Limb (tissue), 2 donors: ENCODE measurements at regions not wholly inside any gene's neighbourhood (a gene's known extent, or its start where the extent isn't known, plus 50 kb on each side); places are given as distances from the start of the nearest gene placed in this dataset.
"Not testable (repeated sequence)": the region's sequence is repeated elsewhere in the genome, so short reads cannot be mapped to it uniquely, and the experiment has no call there.

Experiments
- DNase-seq, 2 donors: peaks; one replicate each; pipeline ENCODE4 v3.0.0-alpha.2; 2016; ENCODE audit errors: extremely low spot score in 2 of 2

GRCh38 chr9:94387338-94388010 lies 59.0 kb upstream of the NUTM2F start:
- DNase-seq: not testable (repeated sequence)

GRCh38 chr9:94388011-94388406 lies 59.6 kb upstream of the NUTM2F start:
- DNase-seq: not testable (repeated sequence)

DNA sequence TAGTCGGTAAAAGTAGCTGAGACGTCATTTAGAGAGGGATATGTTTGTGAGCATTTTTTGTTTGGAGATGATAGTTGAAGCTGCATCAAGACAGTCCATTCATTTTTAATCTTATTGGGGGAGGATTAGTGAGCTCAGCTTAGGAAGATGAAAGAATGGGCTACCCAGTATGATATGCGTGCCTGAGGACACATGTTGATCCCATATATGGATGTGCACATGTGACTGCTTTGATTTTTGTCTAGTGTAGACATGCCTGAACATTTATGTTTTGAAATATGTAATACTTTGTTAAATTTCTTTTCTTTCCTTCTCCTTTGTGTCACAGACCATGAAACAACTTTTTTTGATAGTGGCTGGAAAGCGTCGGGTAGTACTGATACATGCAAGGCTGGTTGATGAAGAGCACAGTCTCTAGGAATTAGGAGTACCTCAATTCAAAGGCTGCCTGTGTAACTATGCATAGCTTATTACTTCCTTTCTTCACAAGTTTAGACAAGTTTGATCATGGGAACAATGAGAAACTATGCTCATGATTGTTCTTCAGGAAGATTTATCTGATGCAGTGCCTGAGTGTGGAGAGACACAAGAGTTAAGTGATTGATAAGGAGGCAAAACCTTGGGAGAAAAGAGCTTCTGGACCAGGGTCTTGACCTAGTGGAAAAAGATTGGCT lies 62.1 kb upstream of the NUTM2F start:
- not testable (repeated sequence) for DNase-seq

DNA sequence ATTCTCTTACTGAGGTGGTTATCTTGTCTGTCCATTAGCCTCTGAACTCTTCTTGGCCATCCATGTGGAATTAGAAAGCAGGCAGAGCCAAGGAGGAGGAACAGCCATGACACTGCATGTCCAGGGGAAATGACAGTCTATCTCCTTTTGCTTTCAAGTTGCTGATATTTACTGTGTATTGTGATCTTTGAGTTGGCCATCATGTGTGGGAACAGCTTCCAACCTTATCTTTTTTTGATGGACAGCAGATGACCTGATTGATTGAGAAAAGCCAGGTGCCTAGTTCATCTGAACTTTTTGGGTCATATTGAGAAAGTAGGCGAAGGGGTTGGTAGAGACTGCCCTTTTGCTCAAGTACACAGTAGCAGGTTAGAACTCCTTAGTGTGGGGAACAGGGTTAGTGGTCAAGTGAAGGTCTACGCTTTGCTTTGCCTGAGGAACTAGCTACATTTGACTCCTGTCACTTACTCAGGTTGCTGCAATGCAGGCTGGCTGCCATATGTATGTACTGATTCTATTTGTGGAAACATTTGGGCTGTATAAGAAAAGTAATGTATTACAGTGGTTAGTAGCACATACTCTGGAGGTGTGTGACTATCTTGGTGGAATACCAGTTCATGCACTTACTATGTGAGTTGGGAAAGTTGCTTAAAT lies 64.7 kb upstream of the NUTM2F start:
- DNase-seq: not testable (repeated sequence)

DNA sequence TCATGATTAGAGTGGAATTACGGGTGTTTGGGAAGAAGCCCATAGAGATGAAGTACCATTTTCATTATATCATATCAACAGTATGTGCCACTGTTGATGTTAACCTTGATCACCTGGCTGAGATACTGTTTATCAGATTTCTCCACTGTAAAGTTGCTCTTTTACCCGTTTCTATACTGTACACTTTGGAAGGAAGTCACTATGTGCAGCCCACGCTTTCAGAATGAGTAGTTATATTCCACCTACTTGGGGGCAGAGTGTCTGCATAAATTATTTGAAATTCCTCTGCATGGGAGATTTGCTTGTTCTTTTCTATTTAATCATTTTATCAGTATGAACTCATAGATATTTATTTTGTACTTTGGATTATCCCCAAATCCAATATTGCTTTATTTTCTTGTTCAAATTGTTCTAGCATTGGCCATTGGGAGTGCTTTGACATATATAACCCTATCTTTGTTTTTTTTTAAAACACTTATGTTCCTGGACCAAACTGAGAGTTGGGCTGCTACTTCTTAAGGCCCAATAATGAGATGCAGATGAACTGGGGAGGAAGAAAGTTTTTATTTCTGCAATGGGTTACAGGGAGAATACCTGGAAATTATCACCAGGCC lies 69.4 kb upstream of the NUTM2F start:
- not testable (repeated sequence) for DNase-seq

DNA sequence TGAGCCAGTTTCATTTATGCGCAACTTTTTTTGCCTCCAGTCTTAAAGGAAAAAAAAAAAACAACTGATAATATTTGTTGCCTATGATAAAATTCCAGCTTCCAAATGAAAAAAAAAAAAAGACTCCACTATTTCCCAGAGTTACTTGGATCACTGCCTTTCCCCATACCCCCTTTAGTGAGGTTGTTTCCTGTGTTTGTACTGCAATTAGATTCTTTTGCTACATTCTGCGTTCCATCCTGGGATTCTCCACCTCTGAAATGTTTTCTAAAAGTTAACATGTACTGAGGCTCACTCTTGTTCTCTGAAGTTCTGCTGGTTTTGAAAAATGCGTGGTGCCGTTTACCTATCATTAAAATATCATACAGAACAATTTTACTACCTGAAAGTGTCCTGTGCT lies 72.0 kb upstream of the NUTM2F start:
- DNase-seq: not testable (repeated sequence)

DNA sequence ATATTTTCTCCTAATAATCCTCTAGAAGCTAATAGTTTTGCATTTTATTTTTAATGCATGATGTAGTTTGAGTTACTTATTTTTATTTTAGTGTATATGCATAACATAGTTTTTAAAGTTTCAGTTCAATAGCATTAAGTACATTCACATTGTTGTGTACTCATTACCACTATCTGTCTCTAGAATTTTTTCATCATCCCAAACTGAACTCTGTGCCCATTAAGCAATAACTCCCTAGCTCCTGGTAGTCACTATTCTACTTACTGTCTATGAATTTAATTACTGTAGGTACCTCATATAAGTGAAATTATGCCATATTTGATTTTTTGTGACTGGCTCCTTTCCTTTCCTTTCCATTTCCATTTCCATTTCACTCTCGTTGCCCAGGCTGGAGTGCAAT lies 74.4 kb upstream of the NUTM2F start:
- DNase-seq: not testable (repeated sequence)

- not testable (repeated sequence) for DNase-seq
Measured at GRCh38 chr9:94403571-94403970, 75.1 kb upstream of the NUTM2F start.

DNA sequence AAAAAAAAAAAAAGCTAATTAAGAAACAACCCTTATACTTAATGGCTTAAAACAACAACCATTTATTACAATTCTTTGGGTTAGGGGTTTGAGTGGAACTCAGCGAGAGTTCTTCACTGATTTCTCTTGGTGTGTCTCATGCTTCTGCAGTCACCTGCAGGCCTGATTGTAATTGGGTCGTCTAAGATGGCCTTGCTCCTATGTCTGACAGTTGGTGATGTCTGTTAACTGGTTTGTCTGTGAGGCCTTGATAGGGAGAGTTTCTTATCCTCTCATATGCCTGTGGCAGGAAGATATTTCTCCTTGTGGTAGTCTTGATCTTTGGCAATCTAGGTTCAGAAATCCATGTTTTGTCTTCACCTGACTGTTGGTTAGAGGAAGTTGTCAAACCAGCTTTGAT lies 85.2 kb upstream of the NUTM2F start:
- not testable (repeated sequence) for DNase-seq

DNA sequence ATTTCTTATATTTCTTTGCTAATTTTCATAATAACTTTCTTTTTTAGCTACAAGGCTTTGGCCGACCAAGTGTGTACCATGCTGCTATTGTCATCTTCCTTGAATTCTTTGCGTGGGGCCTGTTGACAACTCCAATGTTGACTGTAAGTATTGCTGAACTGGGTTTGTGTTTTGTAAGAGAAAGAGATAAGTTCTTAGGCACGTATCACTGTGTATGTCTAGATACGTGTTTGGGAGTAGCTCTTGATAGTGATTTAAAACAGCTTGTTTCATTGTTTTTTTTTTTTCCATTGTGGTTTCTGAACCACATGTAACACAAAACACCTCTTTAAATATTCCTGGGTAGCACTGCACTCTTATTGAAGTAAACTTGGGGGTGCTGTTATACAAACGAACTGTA lies 86.7 kb upstream of the NUTM2F start:
- DNase-seq: not testable (repeated sequence)

- DNase-seq: not testable (repeated sequence)
Measured at GRCh38 chr9:94420098-94420497, 91.7 kb upstream of the NUTM2F start.

- DNase-seq: not testable (repeated sequence)
Measured at GRCh38 chr9:94421951-94422350, 93.5 kb upstream of the NUTM2F start.

DNA sequence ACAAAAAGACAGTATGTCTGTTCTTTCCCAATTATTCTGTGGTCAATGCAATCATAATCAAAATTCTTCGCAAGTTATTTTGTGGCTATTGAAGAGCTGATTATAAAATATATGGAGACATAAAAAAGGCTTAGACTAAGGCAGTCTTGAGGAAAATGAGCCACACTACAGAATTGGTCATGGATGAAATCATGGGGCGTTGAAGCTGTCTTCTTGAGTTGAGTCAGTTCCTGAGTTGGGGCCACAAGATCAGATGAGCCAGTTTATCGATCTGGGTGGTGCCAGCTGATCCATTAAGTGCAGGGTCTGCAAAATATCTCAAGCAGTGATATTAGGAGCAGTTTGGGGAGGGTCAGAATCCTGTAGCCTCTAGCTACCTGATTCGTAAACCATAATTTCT lies 96.9 kb upstream of the NUTM2F start:
- DNase-seq: not testable (repeated sequence)

GRCh38 chr9:94437128-94437527 lies 108.7 kb upstream of the NUTM2F start:
- not testable (repeated sequence) for DNase-seq

GRCh38 chr9:94438336-94438735 lies 109.9 kb upstream of the NUTM2F start:
- not testable (repeated sequence) for DNase-seq

DNA sequence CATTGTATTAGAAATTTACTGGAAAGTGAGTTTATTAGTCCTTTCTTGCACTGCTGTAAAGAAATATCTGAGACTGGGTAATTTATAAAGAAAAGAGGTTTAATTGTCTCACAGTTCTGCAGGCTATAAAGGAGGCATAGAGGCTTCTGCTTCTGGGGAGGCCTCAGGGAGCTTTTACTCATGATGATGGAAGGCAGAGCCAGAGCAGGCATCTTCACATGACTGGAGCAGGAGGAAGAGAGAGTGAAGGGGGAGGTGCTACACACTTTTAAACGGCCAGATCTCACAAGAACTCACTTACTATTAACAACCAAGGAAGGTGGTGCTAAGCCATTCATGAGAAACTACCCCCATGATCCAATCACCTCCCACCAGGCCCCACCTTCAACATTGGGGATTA lies 112.7 kb upstream of the NUTM2F start:
- not testable (repeated sequence) for DNase-seq

DNA sequence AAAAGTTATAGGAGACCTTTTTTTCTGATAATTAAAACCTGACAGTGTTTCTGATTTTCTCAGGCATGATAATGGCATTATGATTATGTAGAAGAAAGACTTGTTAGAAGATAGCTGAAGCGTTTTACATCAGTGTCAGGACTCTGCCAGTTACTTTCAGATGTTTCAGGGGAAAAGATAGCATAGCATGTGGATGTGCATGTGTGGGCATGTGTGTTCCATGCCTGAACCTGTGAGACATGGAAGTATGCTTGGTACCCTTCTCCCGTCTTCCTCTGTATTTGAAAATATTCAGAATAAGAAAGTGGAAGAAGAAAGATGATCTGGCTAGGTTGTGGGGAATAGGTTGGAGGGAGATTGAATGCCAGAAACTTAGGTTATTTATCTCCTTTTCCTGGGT lies 113.1 kb upstream of the PCAT7 start:
- DNase-seq: no peak

GRCh38 chr9:94443032-94443722 lies 111.7 kb upstream of the PCAT7 start:
- no peak for DNase-seq

DNA sequence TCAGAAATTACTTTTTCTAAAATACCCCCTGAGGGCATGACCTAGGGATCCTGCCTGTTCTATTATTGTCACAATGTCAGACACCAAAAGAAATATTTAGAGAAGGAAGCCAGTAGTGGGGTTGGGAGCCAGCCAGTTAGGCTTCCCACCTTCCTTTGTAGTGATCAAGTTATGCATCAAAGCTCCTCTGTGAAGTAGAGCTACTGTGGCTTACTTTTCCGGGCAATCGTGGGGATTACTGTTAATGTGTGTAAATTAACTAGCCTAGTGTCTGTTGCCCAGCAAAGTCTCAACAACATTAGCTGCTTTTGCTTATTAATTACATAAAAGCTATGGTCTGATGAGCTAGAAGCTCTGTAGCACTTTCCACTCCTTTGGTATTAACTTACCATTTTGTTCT lies 109.0 kb upstream of the PCAT7 start:
- DNase-seq: no peak

GRCh38 chr9:94449486-94449885 lies 105.4 kb upstream of the PCAT7 start:
- DNase-seq: no peak

- no peak for DNase-seq
Measured at GRCh38 chr9:94464790-94465189, 90.1 kb upstream of the PCAT7 start.

- not testable (repeated sequence) for DNase-seq
Measured at GRCh38 chr9:94472063-94472462, 82.8 kb upstream of the PCAT7 start.
